Stomach (tissue), 4 donors: ENCODE measurements at regions not wholly inside any gene's neighbourhood (a gene's known extent, or its start where the extent isn't known, plus 50 kb on each side); places are given as distances from the start of the nearest gene placed in this dataset.

Source experiments
- EP300 ChIP-seq: sonication (generic); formaldehyde crosslinking; IDR thresholded peaks from one replicate; pipeline ENCODE4 v1.6.1; 2017; ENCODE audit warnings: antibody characterized with exemption
- POLR2A ChIP-seq, 4 donors: fragments of 450-650 bp; IDR thresholded peaks; one replicate each; pipeline ENCODE4 v1.6.1; 2016; ENCODE audit warnings: antibody characterized with exemption in 4 of 4, control low read depth in 2 of 4, mild to moderate bottlenecking in 1 of 4, moderate library complexity in 1 of 4
- POLR2AphosphoS5 ChIP-seq, 3 donors: sonication (generic); formaldehyde crosslinking; IDR thresholded peaks; one replicate each; pipeline ENCODE4 v1.6.1; 2016; ENCODE audit warnings: antibody characterized with exemption in 3 of 3
- TF ChIP-seq, protein P1 (sequence below), 7 experiments: fragments of 450-650 bp in 4 of 7; fragments of 200-600 bp in 3 of 7; sonication (generic) in 3 of 7; IDR thresholded peaks; one replicate each; pipeline ENCODE4 v1.5.1; 2016 to 2019; ENCODE audit warnings: antibody characterized with exemption in 7 of 7, control low read depth in 2 of 7, mild to moderate bottlenecking in 1 of 7

GRCh38 chr18:39805218-39805617 lies 2149.8 kb upstream of the PIK3C3 start:
- TF ChIP-seq, protein P1, sequence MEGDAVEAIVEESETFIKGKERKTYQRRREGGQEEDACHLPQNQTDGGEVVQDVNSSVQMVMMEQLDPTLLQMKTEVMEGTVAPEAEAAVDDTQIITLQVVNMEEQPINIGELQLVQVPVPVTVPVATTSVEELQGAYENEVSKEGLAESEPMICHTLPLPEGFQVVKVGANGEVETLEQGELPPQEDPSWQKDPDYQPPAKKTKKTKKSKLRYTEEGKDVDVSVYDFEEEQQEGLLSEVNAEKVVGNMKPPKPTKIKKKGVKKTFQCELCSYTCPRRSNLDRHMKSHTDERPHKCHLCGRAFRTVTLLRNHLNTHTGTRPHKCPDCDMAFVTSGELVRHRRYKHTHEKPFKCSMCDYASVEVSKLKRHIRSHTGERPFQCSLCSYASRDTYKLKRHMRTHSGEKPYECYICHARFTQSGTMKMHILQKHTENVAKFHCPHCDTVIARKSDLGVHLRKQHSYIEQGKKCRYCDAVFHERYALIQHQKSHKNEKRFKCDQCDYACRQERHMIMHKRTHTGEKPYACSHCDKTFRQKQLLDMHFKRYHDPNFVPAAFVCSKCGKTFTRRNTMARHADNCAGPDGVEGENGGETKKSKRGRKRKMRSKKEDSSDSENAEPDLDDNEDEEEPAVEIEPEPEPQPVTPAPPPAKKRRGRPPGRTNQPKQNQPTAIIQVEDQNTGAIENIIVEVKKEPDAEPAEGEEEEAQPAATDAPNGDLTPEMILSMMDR (IDR thresholded peaks at IDR 0.05): no peak
- TF ChIP-seq POLR2A (IDR thresholded peaks at IDR 0.05) (no peak), POLR2AphosphoS5 (IDR thresholded peaks at IDR 0.05) (no peak), EP300 (no peak)
